HepG2 (cell line): ENCODE measurements at regions not wholly inside any gene's neighbourhood (a gene's known extent, or its start where the extent isn't known, plus 50 kb on each side); places are given as distances from the start of the nearest gene placed in this dataset.

Experiments used
- ATF2 ChIP-seq: sonication (generic); formaldehyde crosslinking; IDR thresholded peaks from 2 replicates; pipeline ENCODE4 v1.4.0; 2020; ENCODE audit warnings: missing genetic modification reagents
- FOXM1 ChIP-seq: sonication (generic); formaldehyde crosslinking; IDR thresholded peaks from 2 replicates; pipeline ENCODE4 v1.5.0; 2020; ENCODE audit warnings: missing genetic modification reagents
- HMGXB3 ChIP-seq: sonication (generic); formaldehyde crosslinking; IDR thresholded peaks from 2 replicates; pipeline ENCODE4 v1.4.0; 2020; ENCODE audit warnings: missing genetic modification reagents, borderline replicate concordance
- PHF20 ChIP-seq: sonication (generic); formaldehyde crosslinking; IDR thresholded peaks from 2 replicates; pipeline ENCODE4 v1.5.0; 2020; ENCODE audit warnings: mild to moderate bottlenecking, missing genetic modification reagents
- POLR2AphosphoS2 ChIP-seq: IDR thresholded peaks from 2 replicates; pipeline ENCODE4 v1.6.1; 2011; ENCODE audit warnings: low read depth, low read length, improper control_type of control experiment
- ZNF75D ChIP-seq: sonication (generic); formaldehyde crosslinking; IDR thresholded peaks from 2 replicates; pipeline ENCODE4 v1.8.1; 2023; ENCODE audit warnings: missing genetic modification reagents, mild to moderate bottlenecking, borderline replicate concordance

GRCh38 chrX:62923093-62923492, 428.0 kb downstream of the SPIN4 start:
- no peak for TF ChIP-seq POLR2AphosphoS2
- no peak for TF ChIP-seq ZNF75D (CRISPR knock-in tag)
- TF ChIP-seq ATF2 (CRISPR knock-in tag): no peak
- TF ChIP-seq FOXM1 (CRISPR knock-in tag): no peak
- no peak for TF ChIP-seq HMGXB3 (CRISPR knock-in tag)
- no peak for TF ChIP-seq PHF20 (CRISPR knock-in tag)
